NCI-H82 treated with DMSO at 0.1 percent for 48 hours (cell line): ENCODE measurements at regions not wholly inside any gene's neighbourhood (a gene's known extent, or its start where the extent isn't known, plus 50 kb on each side); places are given as distances from the start of the nearest gene placed in this dataset.
"Not testable (repeated sequence)": the region's sequence is repeated elsewhere in the genome, so short reads cannot be mapped to it uniquely, and the experiment has no call there.

Experiments
- DNase-seq: peaks from one replicate; lab custom pipeline; 2025; ENCODE audit not compliant: unreplicated experiment; lab: John Stamatoyannopoulos, UW

- DNase-seq: no peak
Observed at GRCh38 chr5:20370061-20370460, 382.1 kb upstream of the CDH18 start.

DNA sequence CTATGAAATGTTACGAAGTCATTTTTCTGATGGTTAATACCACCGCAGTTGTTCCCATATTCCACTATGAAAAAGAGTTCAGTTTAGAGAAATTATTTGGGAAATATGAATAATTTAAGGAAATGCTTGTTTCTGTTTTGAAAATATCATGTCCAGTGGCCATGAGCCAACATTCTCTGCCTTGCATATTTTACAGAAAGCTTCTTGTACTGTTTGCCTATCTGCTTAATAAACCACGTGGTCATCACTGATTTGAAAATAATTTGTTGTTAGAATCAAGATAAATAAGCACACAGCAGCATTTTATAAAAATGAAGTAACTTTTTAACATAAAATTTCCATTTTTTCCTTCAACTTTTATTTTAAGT is 381.5 kb upstream of the CDH18 start:
- DNase-seq: no peak

- no peak for DNase-seq
Observed at GRCh38 chr5:20368571-20369517, 380.8 kb upstream of the CDH18 start.

GRCh38 chr5:20367178-20367577 is 379.2 kb upstream of the CDH18 start:
- DNase-seq: no peak

- no peak for DNase-seq
Observed at GRCh38 chr5:20360263-20360662, 372.3 kb upstream of the CDH18 start.

DNA sequence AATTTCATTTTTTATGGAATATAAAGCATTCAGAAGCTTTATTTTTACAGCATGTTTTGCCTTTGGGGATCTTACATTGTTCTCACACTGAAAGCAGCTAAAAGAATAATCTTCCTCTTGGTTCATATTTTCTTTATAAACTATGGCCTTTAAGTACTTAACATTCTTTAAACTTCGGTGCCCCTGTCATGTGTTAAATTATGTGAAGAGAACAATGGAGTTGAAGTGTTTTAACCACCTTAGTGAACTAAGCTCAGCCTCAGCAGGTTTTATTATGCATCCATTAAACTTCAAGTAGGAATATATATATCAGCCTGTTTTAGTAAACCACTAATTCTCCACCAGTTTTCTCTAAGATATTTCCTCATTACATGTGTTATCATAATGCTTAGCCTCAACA is 371.4 kb upstream of the CDH18 start:
- DNase-seq: no peak

DNA sequence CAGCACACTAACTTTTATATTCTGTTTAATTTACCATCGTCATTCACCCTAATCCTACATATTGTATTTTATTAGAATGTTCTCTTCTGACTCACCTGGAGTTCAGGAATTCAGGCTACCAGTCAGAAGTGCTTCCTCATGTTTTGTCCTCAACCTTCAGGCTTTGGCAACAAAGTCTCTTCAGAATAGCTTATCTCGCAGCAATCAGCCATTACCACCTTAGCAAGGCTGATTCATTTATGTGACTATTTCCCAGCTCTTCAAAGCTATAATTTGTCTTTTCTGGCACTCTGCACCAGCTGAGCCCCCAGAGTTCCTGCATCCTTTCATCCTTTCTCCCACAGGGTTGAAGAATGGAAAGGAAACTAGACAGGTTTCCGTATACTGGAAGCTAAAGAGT is 365.5 kb upstream of the CDH18 start:
- DNase-seq: no peak

DNA sequence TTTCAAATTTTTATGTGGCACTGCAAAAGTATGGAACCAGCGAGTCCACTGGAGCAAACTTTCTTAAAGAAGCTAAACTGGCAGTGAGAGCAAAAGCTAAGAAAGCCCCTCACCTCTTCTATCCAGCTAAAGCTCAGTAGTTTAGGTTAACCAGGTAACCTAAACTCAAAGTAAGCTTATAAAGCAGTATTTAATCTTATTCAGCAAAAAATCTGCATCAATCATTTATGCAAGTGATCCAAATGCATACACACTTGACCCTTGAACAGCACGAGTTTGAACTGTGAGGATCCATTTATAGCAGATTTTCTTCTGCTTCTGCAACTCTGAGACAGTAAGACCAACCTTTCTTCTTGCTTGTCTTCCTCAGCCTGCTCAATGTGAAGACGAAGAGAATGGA is 363.8 kb upstream of the CDH18 start:
- DNase-seq: no peak

DNA sequence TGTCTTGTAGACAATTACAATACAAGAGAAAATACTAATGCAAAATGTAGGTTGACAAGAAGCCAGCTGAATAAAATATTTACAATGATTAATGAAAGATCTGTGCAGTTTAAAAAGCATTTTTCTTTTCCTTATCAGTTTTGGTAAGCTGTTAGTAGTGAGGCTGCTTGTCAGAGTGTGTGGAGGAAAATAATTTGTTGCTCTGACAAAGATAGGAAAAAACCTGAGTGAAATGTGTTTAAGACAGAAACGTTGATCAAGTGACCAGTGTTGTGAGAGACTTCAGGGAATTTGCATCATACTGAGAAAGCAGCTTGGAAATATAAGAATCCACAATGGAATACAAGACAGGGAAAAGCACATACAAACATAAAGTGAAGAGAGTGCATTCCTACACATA is 360.3 kb upstream of the CDH18 start:
- no peak for DNase-seq

GRCh38 chr5:20347334-20347733 is 359.3 kb upstream of the CDH18 start:
- no peak for DNase-seq

- no peak for DNase-seq
Observed at GRCh38 chr5:20340126-20340525, 352.1 kb upstream of the CDH18 start.

DNA sequence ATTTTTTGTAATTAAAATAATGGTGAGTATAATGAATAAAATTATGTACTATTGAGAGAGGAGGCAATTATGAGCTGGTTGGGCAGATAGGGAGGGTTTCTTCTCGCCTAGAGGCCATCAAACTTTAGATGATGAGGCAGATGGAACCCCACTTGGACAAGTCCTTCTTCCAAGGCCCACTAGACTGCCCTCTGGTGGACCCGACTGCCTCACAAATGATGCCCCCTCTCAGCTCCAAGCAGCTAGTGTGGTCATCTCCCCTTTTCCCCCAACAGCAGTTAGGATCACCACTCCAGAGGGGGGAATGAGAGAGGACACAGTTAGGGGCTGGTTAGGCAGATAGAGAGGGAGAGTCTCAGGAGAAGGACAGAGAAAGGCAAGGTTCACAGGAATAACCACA is 348.0 kb upstream of the CDH18 start:
- DNase-seq: no peak

DNA sequence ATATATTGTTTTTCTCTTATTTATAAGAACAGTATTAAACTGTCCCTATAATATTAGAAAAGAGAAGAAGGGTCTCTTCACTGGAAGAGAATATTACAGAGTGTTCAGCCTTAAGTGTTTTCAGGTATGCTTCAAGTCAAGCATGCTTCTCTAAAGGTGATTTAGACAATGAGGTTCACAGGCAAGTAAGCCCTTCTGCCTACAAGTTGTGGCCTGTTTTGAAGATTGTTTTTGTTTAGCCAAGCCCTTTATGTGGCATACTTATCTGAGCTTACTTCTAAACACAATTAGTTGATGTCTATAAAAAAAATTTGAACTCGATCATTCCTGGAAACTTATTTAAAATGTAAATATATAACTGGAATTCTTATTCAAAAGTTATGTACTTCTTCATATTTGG is 343.8 kb upstream of the CDH18 start:
- DNase-seq: no peak

DNA sequence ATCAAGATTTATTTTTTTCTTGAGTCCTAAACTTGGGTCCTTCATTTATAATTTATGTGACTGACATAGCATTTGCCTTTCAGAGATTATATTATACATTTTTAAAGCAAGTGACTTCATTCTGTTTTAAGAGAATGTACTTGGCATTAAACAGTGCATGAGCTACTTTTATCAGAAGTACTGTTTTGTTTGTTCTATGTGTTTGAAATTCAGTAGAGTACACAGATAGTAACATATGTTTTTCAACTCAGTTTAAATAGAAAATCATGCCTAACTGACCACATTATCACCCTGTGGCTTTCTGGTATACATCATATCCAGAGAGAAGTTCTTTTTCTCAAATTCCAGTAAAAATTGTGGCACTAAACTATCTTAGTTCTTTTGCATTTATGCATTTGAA is 335.3 kb upstream of the CDH18 start:
- DNase-seq: no peak

GRCh38 chr5:20307391-20307790 is 319.4 kb upstream of the CDH18 start:
- DNase-seq: no peak

DNA sequence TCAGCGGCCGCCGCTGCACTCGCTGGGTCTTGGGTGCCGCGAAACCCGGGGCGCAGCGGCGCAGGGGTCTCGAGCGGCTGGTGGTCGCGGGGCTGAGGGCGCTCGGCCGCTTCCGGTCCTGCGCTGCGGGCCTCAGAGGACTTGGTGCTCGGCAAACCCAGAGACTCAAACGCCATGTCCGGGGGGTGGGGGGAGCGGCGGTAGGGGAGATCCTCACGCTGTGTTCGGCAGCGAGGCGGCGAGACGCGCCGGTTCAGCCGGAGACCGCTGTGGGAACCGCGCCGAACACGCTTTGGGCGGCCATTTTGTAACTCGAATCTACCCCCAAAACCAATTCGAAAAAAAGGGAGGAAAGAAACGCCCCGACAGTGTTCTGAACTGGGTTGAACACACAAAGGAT is 317.5 kb upstream of the CDH18 start:
- no peak for DNase-seq

DNA sequence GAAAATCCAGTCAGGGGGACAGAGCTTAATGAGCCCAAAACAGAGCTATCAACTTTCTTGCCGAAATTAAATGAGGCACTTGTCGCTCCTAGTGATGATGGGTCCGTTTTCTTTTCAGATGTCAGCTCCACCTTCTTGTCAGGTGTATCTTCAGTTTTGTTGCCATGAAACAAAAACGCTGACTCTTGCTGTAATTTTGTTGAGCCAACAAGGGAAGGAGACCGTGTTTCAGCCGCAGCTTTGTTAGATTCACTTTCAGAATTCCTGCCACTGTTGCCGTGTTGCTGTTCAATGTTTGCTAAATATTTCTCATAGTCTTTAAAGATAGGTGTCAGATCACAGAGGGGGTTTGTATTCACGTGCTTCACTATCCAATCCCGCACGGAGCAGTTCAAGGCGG is 316.6 kb upstream of the CDH18 start:
- not testable (repeated sequence) for DNase-seq

DNA sequence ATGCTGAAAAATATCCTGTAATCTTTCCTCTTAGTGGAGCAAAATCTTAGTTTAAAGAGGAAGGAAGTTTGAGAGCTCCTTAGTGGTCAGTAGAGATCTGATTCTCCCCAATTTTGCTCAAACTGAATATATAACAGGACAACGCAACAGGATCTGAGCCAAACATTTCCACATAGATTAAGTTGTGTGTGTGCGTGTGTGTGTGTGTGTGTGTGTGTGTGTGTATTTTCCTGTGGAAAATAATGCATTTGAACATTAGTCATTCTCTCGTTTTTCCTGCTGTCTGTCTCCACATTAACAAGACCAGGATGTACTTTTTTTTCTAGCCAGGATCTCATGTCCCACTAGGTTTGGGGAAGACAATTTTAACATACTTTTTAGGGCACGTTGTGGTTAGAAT is 312.1 kb upstream of the CDH18 start:
- DNase-seq: no peak

GRCh38 chr5:20294696-20295095 is 306.7 kb upstream of the CDH18 start:
- DNase-seq: no peak

DNA sequence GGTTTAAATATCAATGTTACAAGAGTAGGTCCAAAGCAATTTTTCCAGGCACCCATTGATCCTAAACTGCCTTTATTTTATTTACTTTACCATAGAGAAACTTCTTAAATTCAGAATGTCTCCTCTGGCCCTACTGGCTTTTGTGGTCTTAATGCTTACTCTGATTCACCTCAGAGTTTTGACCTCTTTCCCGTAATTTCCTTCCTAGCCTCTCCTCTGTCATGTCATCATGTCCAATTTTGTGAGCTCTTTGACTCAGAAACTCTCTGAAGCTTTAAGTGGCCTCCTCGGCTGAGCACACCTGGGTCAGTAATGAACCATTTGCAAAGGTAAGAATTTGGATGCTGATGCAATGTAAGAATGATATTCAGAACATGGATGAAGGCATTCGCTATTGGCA is 303.8 kb upstream of the CDH18 start:
- DNase-seq: no peak

DNA sequence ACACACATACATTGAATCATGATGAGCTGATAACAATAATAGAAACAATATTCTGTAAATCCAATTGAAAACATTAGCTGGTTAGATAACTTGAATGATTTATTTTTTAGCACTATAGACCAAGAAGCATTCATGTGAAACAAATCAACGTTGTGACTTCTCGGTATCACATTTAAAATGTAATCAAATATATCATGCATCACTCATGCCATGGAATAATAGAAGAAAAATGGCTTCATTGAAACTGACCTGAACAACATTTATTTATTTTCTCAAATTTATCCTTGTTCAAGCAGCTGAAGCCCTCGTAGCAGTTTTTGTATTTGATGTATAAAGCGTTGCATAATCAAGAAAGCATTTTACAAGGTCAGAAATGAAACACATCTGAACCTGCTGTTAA is 299.6 kb upstream of the CDH18 start:
- DNase-seq: no peak

GRCh38 chr5:20286512-20286911 is 298.5 kb upstream of the CDH18 start:
- DNase-seq: no peak

DNA sequence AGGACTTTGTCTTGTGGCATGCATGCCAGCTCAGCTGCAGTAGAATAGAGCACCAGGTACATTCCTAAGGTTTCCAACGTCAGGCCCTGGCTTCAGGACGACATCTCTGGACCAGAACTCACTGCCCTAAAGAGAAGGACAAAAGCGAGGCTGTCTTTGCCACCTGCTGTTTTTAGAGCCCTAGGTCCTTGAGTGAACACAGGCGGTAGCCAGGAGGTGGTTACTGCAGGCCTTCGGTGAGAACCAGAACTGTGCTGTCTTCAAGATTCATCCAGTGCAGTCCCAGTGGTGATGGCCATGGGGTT is 288.9 kb upstream of the CDH18 start:
- DNase-seq: no peak
